A549 (cell line): ENCODE measurements at regions not wholly inside any gene's neighbourhood (a gene's known extent, or its start where the extent isn't known, plus 50 kb on each side); places are given as distances from the start of the nearest gene placed in this dataset.

Source experiments
- CTCF ChIP-seq: fragments of >200 bp; sonication (Bioruptor Twin); formaldehyde crosslinking; IDR thresholded peaks from 3 replicates; pipeline ENCODE4 v1.5.1; 2016
- HDAC2 ChIP-seq: fragments of 200-600 bp; sonication (generic); IDR thresholded peaks from 2 replicates; pipeline ENCODE4 v1.6.1; 2016
- RNF2 ChIP-seq: fragments of 200-600 bp; sonication (generic); IDR thresholded peaks from 2 replicates; pipeline ENCODE4 v1.6.1; 2016; ENCODE audit warnings: low read depth, mild to moderate bottlenecking, antibody characterized with exemption, moderate library complexity, borderline replicate concordance

- TF ChIP-seq RNF2 (no peak), HDAC2 (no peak), CTCF (no peak)
These were observed 432.2 kb upstream of the SPRED2 start for GRCh38 chr2:65864619-65865018.
